ENCODE measurements at regions not wholly inside any gene's neighbourhood (a gene's known extent, or its start where the extent isn't known, plus 50 kb on each side); places are given as distances from the start of the nearest gene placed in this dataset.

DNA sequence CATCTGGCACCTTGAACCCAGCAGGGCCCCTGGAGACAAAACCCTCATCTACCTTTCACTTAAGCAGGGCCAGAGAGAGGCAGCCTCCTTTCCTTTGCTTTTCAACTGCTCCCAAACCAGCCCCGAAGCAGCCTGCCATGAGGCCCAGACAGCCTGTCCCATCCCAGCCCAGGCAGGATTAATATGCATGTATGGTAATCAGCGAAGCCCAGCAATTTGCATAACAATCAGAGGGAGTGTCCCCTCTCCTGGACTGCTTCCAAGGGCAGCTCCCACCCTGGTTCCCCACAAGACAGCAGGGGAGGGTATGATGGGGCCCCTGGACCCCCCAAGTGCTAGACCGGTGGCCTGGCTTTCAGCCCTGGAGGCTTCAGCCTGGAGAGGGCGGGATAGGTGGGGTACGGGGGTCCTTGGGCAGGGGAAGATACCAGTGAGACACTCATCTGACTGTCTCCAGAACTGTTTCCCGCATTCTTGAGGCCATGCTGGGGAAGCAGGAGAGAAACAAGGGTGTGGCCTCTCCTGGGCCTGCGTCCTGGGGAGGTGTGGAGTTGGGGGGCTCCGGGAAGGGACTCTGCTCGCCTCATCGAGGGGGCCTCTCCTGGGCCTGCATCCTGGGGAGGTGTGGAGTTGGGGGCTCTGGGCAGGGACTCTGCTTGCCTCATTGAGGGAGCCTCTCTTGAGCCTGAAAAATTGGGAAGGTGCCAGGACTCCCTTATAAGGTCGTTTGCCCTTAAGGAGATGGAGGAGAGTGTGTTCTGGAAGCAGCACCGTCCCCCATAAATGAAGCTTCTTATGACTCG, 93.2 kb upstream of the PRR5 start:
- Histone ChIP-seq H2AFZ (no peak overlapping the region), H3K27ac (no peak overlapping the region), H3K4me2 (ENCODE audit: low read length) (no peak overlapping the region), H3K79me2 (no peaks in the 10 kb centered on the region), H3K36me3 (ENCODE audit: control insufficient read depth, insufficient read depth, low read length) (no peaks in the 10 kb centered on the region), H3K9me3 (ENCODE audit: control insufficient read depth, low read length) (no peaks in the 10 kb centered on the region), H3K4me1 (no peaks in the 10 kb centered on the region), H3K27me3 (ENCODE audit: control insufficient read depth, insufficient read depth, low read length) (no peaks in the 10 kb centered on the region), H3K9ac (no peak overlapping the region), H3K4me3 (ENCODE audit: low read depth, low read length) (no peak overlapping the region)
- TF ChIP-seq, protein P1, sequence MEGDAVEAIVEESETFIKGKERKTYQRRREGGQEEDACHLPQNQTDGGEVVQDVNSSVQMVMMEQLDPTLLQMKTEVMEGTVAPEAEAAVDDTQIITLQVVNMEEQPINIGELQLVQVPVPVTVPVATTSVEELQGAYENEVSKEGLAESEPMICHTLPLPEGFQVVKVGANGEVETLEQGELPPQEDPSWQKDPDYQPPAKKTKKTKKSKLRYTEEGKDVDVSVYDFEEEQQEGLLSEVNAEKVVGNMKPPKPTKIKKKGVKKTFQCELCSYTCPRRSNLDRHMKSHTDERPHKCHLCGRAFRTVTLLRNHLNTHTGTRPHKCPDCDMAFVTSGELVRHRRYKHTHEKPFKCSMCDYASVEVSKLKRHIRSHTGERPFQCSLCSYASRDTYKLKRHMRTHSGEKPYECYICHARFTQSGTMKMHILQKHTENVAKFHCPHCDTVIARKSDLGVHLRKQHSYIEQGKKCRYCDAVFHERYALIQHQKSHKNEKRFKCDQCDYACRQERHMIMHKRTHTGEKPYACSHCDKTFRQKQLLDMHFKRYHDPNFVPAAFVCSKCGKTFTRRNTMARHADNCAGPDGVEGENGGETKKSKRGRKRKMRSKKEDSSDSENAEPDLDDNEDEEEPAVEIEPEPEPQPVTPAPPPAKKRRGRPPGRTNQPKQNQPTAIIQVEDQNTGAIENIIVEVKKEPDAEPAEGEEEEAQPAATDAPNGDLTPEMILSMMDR (IDR thresholded peaks at IDR 0.05), result no peak

DNA sequence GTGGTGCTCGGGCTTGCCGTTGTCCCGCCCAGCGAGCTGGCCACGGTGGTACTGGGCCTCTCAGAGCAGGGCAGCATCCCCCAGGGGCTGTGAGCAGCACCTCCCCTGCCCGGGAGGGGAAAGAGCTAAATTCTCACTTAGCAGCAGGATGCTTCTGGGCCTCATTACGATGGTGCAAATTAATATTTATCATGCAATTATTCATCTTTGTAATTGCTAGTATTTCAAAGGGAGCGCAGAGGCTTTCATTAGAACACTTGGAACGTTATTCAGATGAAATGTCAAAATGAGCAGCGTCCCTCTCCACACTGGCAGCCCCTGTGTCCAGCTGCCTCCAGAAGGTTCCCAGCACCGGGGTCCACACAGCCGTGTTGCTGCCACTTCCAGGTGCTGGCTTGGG, 95.9 kb upstream of the PRR5 start:
- no peak overlapping the region for H3K4me2 ChIP-seq (ENCODE audit: low read length)
- H3K79me2 ChIP-seq, result no peaks in the 10 kb centered on the region
- H3K36me3 ChIP-seq (ENCODE audit: control insufficient read depth, insufficient read depth, low read length), result no peaks in the 10 kb centered on the region
- no peak overlapping the region for H3K27ac ChIP-seq
- H3K9ac ChIP-seq, result no peak overlapping the region
- no peaks in the 10 kb centered on the region for H3K9me3 ChIP-seq (ENCODE audit: control insufficient read depth, low read length)
- H2AFZ ChIP-seq, result no peak overlapping the region
- H3K4me3 ChIP-seq (ENCODE audit: low read depth, low read length), result no peak overlapping the region
- no peaks in the 10 kb centered on the region for H3K27me3 ChIP-seq (ENCODE audit: control insufficient read depth, insufficient read depth, low read length)
- no peaks in the 10 kb centered on the region for H3K4me1 ChIP-seq
- TF ChIP-seq, protein P1 (IDR thresholded peaks at IDR 0.05), result no peak

DNA sequence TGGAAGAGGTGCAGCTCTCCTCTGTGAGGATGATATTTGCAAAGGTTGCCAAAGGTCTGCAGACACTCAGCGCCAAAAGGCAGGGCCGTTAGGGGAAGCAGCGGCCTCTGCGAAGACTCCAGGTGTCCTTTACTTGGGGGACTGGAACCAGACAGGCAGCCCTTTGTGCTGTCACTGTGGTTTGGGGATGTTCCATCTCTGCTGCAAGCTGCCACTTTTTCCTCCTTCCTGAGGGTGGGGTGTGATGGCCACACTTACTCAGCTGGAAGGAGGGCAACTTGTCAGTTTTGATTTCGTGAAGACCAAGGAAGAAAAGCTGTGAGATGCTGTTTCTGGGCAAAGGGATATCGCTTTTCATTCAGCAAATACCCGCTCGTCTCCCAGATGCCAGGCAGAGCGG, 96.5 kb upstream of the PRR5 start:
- Histone ChIP-seq H3K4me2 (ENCODE audit: low read length) (no peak overlapping the region), H3K9me3 (ENCODE audit: control insufficient read depth, low read length) (no peaks in the 10 kb centered on the region), H3K9ac (no peak overlapping the region), H3K36me3 (ENCODE audit: control insufficient read depth, insufficient read depth, low read length) (no peaks in the 10 kb centered on the region), H3K27ac (no peak overlapping the region), H3K4me1 (no peaks in the 10 kb centered on the region), H2AFZ (no peak overlapping the region), H3K4me3 (ENCODE audit: low read depth, low read length) (no peak overlapping the region), H3K27me3 (ENCODE audit: control insufficient read depth, insufficient read depth, low read length) (no peaks in the 10 kb centered on the region), H3K79me2 (no peaks in the 10 kb centered on the region)
- TF ChIP-seq, protein P1 (IDR thresholded peaks at IDR 0.05), result no peak

- Histone ChIP-seq H3K4me2 (ENCODE audit: low read length) (no peak overlapping the region), H2AFZ (no peak overlapping the region), H3K27me3 (ENCODE audit: control insufficient read depth, insufficient read depth, low read length) (no peaks in the 10 kb centered on the region), H3K27ac (no peak overlapping the region), H3K36me3 (ENCODE audit: control insufficient read depth, insufficient read depth, low read length) (no peaks in the 10 kb centered on the region), H3K4me3 (ENCODE audit: low read depth, low read length) (no peak overlapping the region), H3K9me3 (ENCODE audit: control insufficient read depth, low read length) (no peaks in the 10 kb centered on the region), H3K79me2 (no peaks in the 10 kb centered on the region), H3K9ac (no peak overlapping the region), H3K4me1 (no peaks in the 10 kb centered on the region)
- TF ChIP-seq, protein P1 (IDR thresholded peaks at IDR 0.05), result no peak
These were observed 97.0 kb upstream of the PRR5 start for GRCh38 chr22:44604991-44605390.

GRCh38 chr22:44604455-44604854, 97.5 kb upstream of the PRR5 start:
- no peak overlapping the region for H3K4me2 ChIP-seq (ENCODE audit: low read length)
- no peak overlapping the region for H3K9ac ChIP-seq
- H3K9me3 ChIP-seq (ENCODE audit: control insufficient read depth, low read length), result no peaks in the 10 kb centered on the region
- no peaks in the 10 kb centered on the region for H3K27me3 ChIP-seq (ENCODE audit: control insufficient read depth, insufficient read depth, low read length)
- H3K4me1 ChIP-seq, result no peaks in the 10 kb centered on the region
- H3K36me3 ChIP-seq (ENCODE audit: control insufficient read depth, insufficient read depth, low read length), result no peaks in the 10 kb centered on the region
- no peak overlapping the region for H3K27ac ChIP-seq
- TF ChIP-seq, protein P1 (IDR thresholded peaks at IDR 0.05), result no peak
- H2AFZ ChIP-seq, result no peak overlapping the region
- H3K79me2 ChIP-seq, result no peaks in the 10 kb centered on the region
- H3K4me3 ChIP-seq (ENCODE audit: low read depth, low read length), result no peak overlapping the region
